CD14-positive monocyte (primary cell): ENCODE measurements at regions not wholly inside any gene's neighbourhood (a gene's known extent, or its start where the extent isn't known, plus 50 kb on each side); places are given as distances from the start of the nearest gene placed in this dataset.

Experiments
- DNase-seq, 3 donors: peaks; one replicate each; pipeline ENCODE4 v3.0.0-alpha.2; 2011 to 2022
- H2AFZ ChIP-seq: 2 replicates; pipeline ENCODE4 v1.6.0; 2012; ENCODE audit warnings: mild to moderate bottlenecking, low read depth, low read length, inconsistent platforms; ENCODE audit not compliant: insufficient read depth, poor library complexity, severe bottlenecking
- H3K27ac ChIP-seq, 2 donors: 1 replicate in 1 of 2; 2 replicates in 1 of 2; pipeline ENCODE4 v1.5.1; 2012 to 2013; ENCODE audit warnings: low read length in 2 of 2, control low read depth in 1 of 2, inconsistent platforms in 1 of 2, low read depth in 1 of 2, mild to moderate bottlenecking in 1 of 2
- H3K27me3 ChIP-seq, 2 donors: one replicate each; pipeline versions ENCODE4 v1.6.0 to v1.6.1; 2011 to 2013; ENCODE audit warnings: low read length in 2 of 2; ENCODE audit not compliant: control insufficient read depth in 2 of 2, insufficient read depth in 2 of 2
- H3K36me3 ChIP-seq, 2 donors: replicated peaks in 1 of 2; 1 replicate in 1 of 2; 2 replicates in 1 of 2; pipeline versions ENCODE4 v1.5.1 to v1.6.1; 2012 to 2013; ENCODE audit warnings: low read length in 2 of 2, control low read depth in 1 of 2, inconsistent platforms in 1 of 2, mild to moderate bottlenecking in 1 of 2; ENCODE audit not compliant: insufficient read depth in 2 of 2, control insufficient read depth in 1 of 2
- H3K4me1 ChIP-seq, 2 donors: 1 replicate in 1 of 2; 2 replicates in 1 of 2; pipeline versions ENCODE4 v1.5.1 to v1.6.1; 2012 to 2013; ENCODE audit warnings: low read length in 2 of 2, control low read depth in 1 of 2, inconsistent platforms in 1 of 2, mild to moderate bottlenecking in 1 of 2, moderate library complexity in 1 of 2; ENCODE audit not compliant: insufficient read depth in 2 of 2, control insufficient read depth in 1 of 2
- H3K4me2 ChIP-seq: replicated peaks from 2 replicates; pipeline ENCODE3; 2012; ENCODE audit warnings: low read length, moderate library complexity, mild to moderate bottlenecking; ENCODE audit not compliant: poor library complexity, severe bottlenecking; ENCODE audit errors: extremely low read depth
- H3K4me3 ChIP-seq, 3 experiments: fragments of 200-600 bp in 1 of 3; sonication (generic) in 1 of 3; replicated peaks in 1 of 3; 1 replicate in 2 of 3; 2 replicates in 1 of 3; pipeline ENCODE4 v1.5.1; 2011 to 2013; ENCODE audit warnings: low read length in 3 of 3, mild to moderate bottlenecking in 3 of 3, control low read depth in 2 of 3, low read depth in 2 of 3, inconsistent platforms in 1 of 3, moderate library complexity in 1 of 3
- H3K79me2 ChIP-seq: 2 replicates; pipeline ENCODE4 v1.6.0; 2012; ENCODE audit warnings: mild to moderate bottlenecking, control low read depth, inconsistent platforms, low read length, moderate library complexity; ENCODE audit not compliant: insufficient read depth
- H3K9ac ChIP-seq: 2 replicates; pipeline ENCODE4 v1.6.0; 2017; ENCODE audit warnings: low read length, mild to moderate bottlenecking; ENCODE audit not compliant: insufficient read depth, poor library complexity, severe bottlenecking
- H3K9me3 ChIP-seq, 2 donors: replicated peaks in 1 of 2; 1 replicate in 1 of 2; 2 replicates in 1 of 2; pipeline versions ENCODE4 v1.5.1 to v1.6.1; 2012 to 2013; ENCODE audit warnings: low read length in 2 of 2, control low read depth in 1 of 2; ENCODE audit not compliant: control insufficient read depth in 1 of 2, insufficient read depth in 1 of 2
- H4K20me1 ChIP-seq: 2 replicates; pipeline ENCODE4 v1.6.0; 2012; ENCODE audit warnings: mild to moderate bottlenecking, low read length, control low read depth, moderate library complexity; ENCODE audit not compliant: insufficient read depth
- H3K27ac Mint-ChIP-seq, 7 donors: one replicate each; pipeline ENCODE4 v1.8.0; 2020; ENCODE audit warnings: mild to moderate bottlenecking in 7 of 7, mixed read lengths in 7 of 7, moderate library complexity in 6 of 7, inconsistent platforms in 2 of 7
- H3K27me3 Mint-ChIP-seq, 3 donors: one replicate each; pipeline ENCODE4 v1.8.0; 2021 to 2022; ENCODE audit warnings: low read depth in 3 of 3, mild to moderate bottlenecking in 3 of 3, mixed read lengths in 3 of 3, moderate library complexity in 3 of 3, inconsistent platforms in 1 of 3
- H3K36me3 Mint-ChIP-seq, 2 donors: one replicate each; pipeline ENCODE4 v1.8.0; 2020; ENCODE audit warnings: mixed read lengths in 2 of 2, inconsistent platforms in 1 of 2, mild to moderate bottlenecking in 1 of 2
- H3K4me1 Mint-ChIP-seq: one replicate; pipeline ENCODE4 v1.8.0; 2020; ENCODE audit warnings: mild to moderate bottlenecking, mixed read lengths
- H3K4me3 Mint-ChIP-seq, 2 donors: one replicate each; pipeline ENCODE4 v1.8.0; 2020; ENCODE audit warnings: mild to moderate bottlenecking in 2 of 2, mixed read lengths in 2 of 2, moderate library complexity in 1 of 2
- H3K9me3 Mint-ChIP-seq, 7 donors: one replicate each; pipeline ENCODE4 v1.8.0; 2020 to 2022; ENCODE audit warnings: mixed read lengths in 7 of 7, mild to moderate bottlenecking in 6 of 7, moderate library complexity in 6 of 7, inconsistent platforms in 2 of 7
- WGBS: methylation state at CpG from one replicate; pipeline ENCODE4 v1.1.5; 2013; ENCODE audit warnings: missing lambda C conversion rate; ENCODE audit not compliant: insufficient coverage; 5-methylcytosine and 5-hydroxymethylcytosine counted together
- intact Hi-C, 2 donors: fragments of 100-400 bp; cut with micrococcal nuclease; formaldehyde crosslinking; loops; one replicate each; pipeline versions ENCODE4 v1.15.0 to v1.15.1; 2023
- TF ChIP-seq, protein P1 (sequence below): fragments of 200-600 bp; IDR thresholded peaks from one replicate; pipeline ENCODE4 v1.8.0; 2022; ENCODE audit warnings: antibody characterized with exemption, mild to moderate bottlenecking

- TF ChIP-seq, protein P1, sequence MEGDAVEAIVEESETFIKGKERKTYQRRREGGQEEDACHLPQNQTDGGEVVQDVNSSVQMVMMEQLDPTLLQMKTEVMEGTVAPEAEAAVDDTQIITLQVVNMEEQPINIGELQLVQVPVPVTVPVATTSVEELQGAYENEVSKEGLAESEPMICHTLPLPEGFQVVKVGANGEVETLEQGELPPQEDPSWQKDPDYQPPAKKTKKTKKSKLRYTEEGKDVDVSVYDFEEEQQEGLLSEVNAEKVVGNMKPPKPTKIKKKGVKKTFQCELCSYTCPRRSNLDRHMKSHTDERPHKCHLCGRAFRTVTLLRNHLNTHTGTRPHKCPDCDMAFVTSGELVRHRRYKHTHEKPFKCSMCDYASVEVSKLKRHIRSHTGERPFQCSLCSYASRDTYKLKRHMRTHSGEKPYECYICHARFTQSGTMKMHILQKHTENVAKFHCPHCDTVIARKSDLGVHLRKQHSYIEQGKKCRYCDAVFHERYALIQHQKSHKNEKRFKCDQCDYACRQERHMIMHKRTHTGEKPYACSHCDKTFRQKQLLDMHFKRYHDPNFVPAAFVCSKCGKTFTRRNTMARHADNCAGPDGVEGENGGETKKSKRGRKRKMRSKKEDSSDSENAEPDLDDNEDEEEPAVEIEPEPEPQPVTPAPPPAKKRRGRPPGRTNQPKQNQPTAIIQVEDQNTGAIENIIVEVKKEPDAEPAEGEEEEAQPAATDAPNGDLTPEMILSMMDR: no peak
- no peak overlapping the region for H3K9ac ChIP-seq
- intact Hi-C loops: no loop called here
- no peaks in the 10 kb centered on the region for H3K4me1 ChIP-seq
- H3K36me3 Mint-ChIP-seq: no peaks in the 10 kb centered on the region
- no peaks in the 10 kb centered on the region for H3K79me2 ChIP-seq
- DNase-seq: no peak
- peaks cover 0 to 1% (median 1%) of the 10 kb centered on the region in 3 donors for H3K27me3 Mint-ChIP-seq
- H3K4me1 Mint-ChIP-seq: no peaks in the 10 kb centered on the region
- H3K4me3 Mint-ChIP-seq: no peak overlapping the region
- no peak overlapping the region for H3K4me2 ChIP-seq
- H3K4me3 ChIP-seq: no peak overlapping the region
- 80% methylated on average over 2 of the region's 4 CpGs for WGBS
- peaks cover 0 to 6% (median 0%) of the 10 kb centered on the region in 7 donors for H3K9me3 Mint-ChIP-seq
- peaks cover 0 to 6% of the 10 kb centered on the region in 2 donors for H3K9me3 ChIP-seq
- H2AFZ ChIP-seq: no peak overlapping the region
- H3K36me3 ChIP-seq: no peaks in the 10 kb centered on the region
- no peaks in the 10 kb centered on the region for H4K20me1 ChIP-seq
- H3K27ac Mint-ChIP-seq: no peak overlapping the region
- no peaks in the 10 kb centered on the region for H3K27me3 ChIP-seq
- H3K27ac ChIP-seq: no peak overlapping the region
Measured at GRCh38 chr21:24941316-24942185, 665.7 kb downstream of the MRPL39 start.

GRCh38 chr21:24939291-24939690, 668.0 kb downstream of the MRPL39 start:
- TF ChIP-seq, protein P1: no peak

More at GRCh38 chr21:24939291-24939690, 668.0 kb downstream of the MRPL39 start:
- 100% methylated on average over 1 of the region's 1 CpG for WGBS
- Histone ChIP-seq H3K4me2 (no peak overlapping the region), H3K4me3 (no peak overlapping the region), H3K4me1 (no peaks in the 10 kb centered on the region), H3K9ac (no peak overlapping the region), H3K36me3 (no peaks in the 10 kb centered on the region), H3K9me3 (peaks cover 0 to 6% of the 10 kb centered on the region in 2 donors), H4K20me1 (no peaks in the 10 kb centered on the region), H3K27ac (no peak overlapping the region), H3K79me2 (no peaks in the 10 kb centered on the region), H3K27me3 (no peaks in the 10 kb centered on the region), H2AFZ (no peak overlapping the region)
- Mint-ChIP-seq H3K4me3 (no peak overlapping the region), H3K4me1 (no peaks in the 10 kb centered on the region), H3K36me3 (no peaks in the 10 kb centered on the region), H3K27ac (no peak overlapping the region), H3K27me3 (peaks cover 0 to 2% (median 0%) of the 10 kb centered on the region in 3 donors), H3K9me3 (peaks cover 0 to 5% (median 0%) of the 10 kb centered on the region in 7 donors)
- DNase-seq: no peak
- intact Hi-C loops: no loop called here
